Uterus (tissue), 3 donors: ENCODE measurements at regions not wholly inside any gene's neighbourhood (a gene's known extent, or its start where the extent isn't known, plus 50 kb on each side); places are given as distances from the start of the nearest gene placed in this dataset.
"Not testable (repeated sequence)": the region's sequence is repeated elsewhere in the genome, so short reads cannot be mapped to it uniquely, and the experiment has no call there.

Experiments used
- DNase-seq, 2 donors: peaks; one replicate each; pipeline ENCODE4 v3.0.0-alpha.2; 2019 to 2020
- H3K27ac ChIP-seq, 2 donors: fragments of 200-600 bp; sonication (generic); 1 replicate in 1 of 2; 2 replicates in 1 of 2; pipeline ENCODE4 v1.5.1; 2016 to 2018
- H3K27me3 ChIP-seq, 2 donors: fragments of 200-600 bp; sonication (generic); one replicate each; pipeline ENCODE4 v1.5.1; 2018 to 2019; ENCODE audit warnings: control low read depth in 1 of 2
- H3K36me3 ChIP-seq, 2 donors: fragments of 200-600 bp; sonication (generic); one replicate each; pipeline ENCODE4 v1.5.1; 2019; ENCODE audit warnings: control low read depth in 1 of 2
- H3K4me1 ChIP-seq, 2 donors: fragments of 200-600 bp; sonication (generic); one replicate each; pipeline ENCODE4 v1.5.1; 2018 to 2019; ENCODE audit warnings: control low read depth in 1 of 2
- H3K4me3 ChIP-seq, 2 donors: fragments of 200-600 bp; sonication (generic); 1 replicate in 1 of 2; 2 replicates in 1 of 2; pipeline ENCODE4 v1.5.1; 2018 to 2019; ENCODE audit warnings: mild to moderate bottlenecking in 1 of 2
- H3K9me3 ChIP-seq, 2 donors: fragments of 200-600 bp; sonication (generic); one replicate each; pipeline ENCODE4 v1.5.1; 2019; ENCODE audit warnings: control low read depth in 1 of 2
- POLR2A ChIP-seq, 2 donors: fragments of 450-650 bp; IDR thresholded peaks; one replicate each; pipeline ENCODE4 v1.6.1; 2016; ENCODE audit warnings: antibody characterized with exemption in 2 of 2, mild to moderate bottlenecking in 1 of 2, moderate library complexity in 1 of 2
- intact Hi-C: fragments of 100-400 bp; cut with DNase I; formaldehyde crosslinking; loops from one replicate; pipeline ENCODE4 v1.15.1; 2023; ENCODE audit warnings: low total_unique reads
- TF ChIP-seq, protein P1 (sequence below), 4 experiments: fragments of 200-600 bp in 2 of 4; fragments of 450-650 bp in 2 of 4; sonication (generic) in 2 of 4; IDR thresholded peaks; one replicate each; pipeline ENCODE4 v1.5.1; 2016 to 2019; ENCODE audit warnings: antibody characterized with exemption in 4 of 4, mild to moderate bottlenecking in 2 of 4, moderate library complexity in 1 of 4
- donor health status: DM: yes; HTN: yes; CAD: no.

DNA sequence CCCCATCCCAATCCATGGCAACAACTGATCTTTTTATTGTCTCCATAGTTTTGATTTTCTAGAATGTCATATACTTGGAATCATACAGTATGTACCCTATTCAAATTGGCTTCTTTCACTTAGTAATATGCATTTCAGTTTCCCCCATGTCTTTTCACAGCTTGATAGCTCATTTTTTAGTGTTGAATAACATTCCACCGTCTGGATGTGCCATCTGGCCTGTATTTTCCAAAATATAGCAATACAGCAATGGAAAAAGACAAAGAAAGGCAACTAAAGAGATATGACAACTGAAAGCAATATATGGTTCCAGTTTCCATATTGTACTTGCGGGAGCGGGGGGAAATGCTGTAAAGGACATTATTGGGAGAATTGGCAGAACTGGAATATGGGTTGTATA, 166.4 kb upstream of the NT5E start:
- DNase-seq, result no peak
- H3K27me3 ChIP-seq, result no peaks in the 10 kb centered on the region
- H3K36me3 ChIP-seq, result no peaks in the 10 kb centered on the region
- no peaks in the 10 kb centered on the region for H3K9me3 ChIP-seq
- H3K27ac ChIP-seq, result no peak overlapping the region
- H3K4me3 ChIP-seq, result no peak overlapping the region
- intact Hi-C loops, result no loop called here
- no peaks in the 10 kb centered on the region for H3K4me1 ChIP-seq
- TF ChIP-seq, protein P1, sequence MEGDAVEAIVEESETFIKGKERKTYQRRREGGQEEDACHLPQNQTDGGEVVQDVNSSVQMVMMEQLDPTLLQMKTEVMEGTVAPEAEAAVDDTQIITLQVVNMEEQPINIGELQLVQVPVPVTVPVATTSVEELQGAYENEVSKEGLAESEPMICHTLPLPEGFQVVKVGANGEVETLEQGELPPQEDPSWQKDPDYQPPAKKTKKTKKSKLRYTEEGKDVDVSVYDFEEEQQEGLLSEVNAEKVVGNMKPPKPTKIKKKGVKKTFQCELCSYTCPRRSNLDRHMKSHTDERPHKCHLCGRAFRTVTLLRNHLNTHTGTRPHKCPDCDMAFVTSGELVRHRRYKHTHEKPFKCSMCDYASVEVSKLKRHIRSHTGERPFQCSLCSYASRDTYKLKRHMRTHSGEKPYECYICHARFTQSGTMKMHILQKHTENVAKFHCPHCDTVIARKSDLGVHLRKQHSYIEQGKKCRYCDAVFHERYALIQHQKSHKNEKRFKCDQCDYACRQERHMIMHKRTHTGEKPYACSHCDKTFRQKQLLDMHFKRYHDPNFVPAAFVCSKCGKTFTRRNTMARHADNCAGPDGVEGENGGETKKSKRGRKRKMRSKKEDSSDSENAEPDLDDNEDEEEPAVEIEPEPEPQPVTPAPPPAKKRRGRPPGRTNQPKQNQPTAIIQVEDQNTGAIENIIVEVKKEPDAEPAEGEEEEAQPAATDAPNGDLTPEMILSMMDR (IDR thresholded peaks at IDR 0.05), result no peak

- H3K4me3 ChIP-seq, result no peak overlapping the region
- no peak overlapping the region for H3K27ac ChIP-seq
- TF ChIP-seq, protein P1 (IDR thresholded peaks at IDR 0.05), result no peak
- TF ChIP-seq POLR2A (IDR thresholded peaks at IDR 0.05), result no peak
- no peaks in the 10 kb centered on the region for H3K27me3 ChIP-seq
- no peaks in the 10 kb centered on the region for H3K4me1 ChIP-seq
- DNase-seq, result no peak
- no peaks in the 10 kb centered on the region for H3K9me3 ChIP-seq
- intact Hi-C loops, result no loop called here
- no peaks in the 10 kb centered on the region for H3K36me3 ChIP-seq
These were observed 171.3 kb upstream of the NT5E start for GRCh38 chr6:85278466-85279035.

- H3K27me3 ChIP-seq, H3K4me3 ChIP-seq, H3K4me1 ChIP-seq, H3K36me3 ChIP-seq, H3K27ac ChIP-seq, DNase-seq, H3K9me3 ChIP-seq, intact Hi-C loops: not testable (repeated sequence)
These were observed 173.9 kb upstream of the NT5E start for GRCh38 chr6:85276026-85276425.

GRCh38 chr6:85275338-85275985, 174.4 kb upstream of the NT5E start:
- intact Hi-C loops, result no loop called here
- Histone ChIP-seq H3K4me1 (no peaks in the 10 kb centered on the region), H3K9me3 (no peaks in the 10 kb centered on the region), H3K27ac (no peak overlapping the region), H3K4me3 (no peak overlapping the region), H3K36me3 (no peaks in the 10 kb centered on the region), H3K27me3 (no peaks in the 10 kb centered on the region)
- no peak for DNase-seq
- TF ChIP-seq POLR2A (IDR thresholded peaks at IDR 0.05), result no peak
- TF ChIP-seq, protein P1 (IDR thresholded peaks at IDR 0.05), result no peak

DNA sequence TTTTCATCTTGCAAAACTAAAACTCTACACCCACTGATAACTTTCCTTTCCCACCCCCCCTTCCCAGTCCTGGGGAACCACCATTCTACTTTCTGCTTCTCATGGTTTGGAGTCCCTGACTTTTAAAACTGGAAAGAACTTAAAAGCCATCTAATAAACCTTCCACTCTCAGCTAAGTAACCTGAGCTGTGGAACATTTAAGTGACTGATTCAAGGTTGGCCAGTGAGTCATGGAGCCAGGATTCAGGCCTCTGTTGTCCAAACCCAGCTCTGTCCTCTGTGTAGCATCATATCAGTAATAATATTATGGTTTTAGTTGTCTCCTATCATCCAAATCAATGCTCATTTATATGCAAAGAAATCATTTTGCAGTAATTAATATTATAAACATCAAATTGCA, 176.0 kb upstream of the NT5E start:
- H3K27ac ChIP-seq, result no peak overlapping the region
- no peak for DNase-seq
- intact Hi-C loops, result no loop called here
- no peaks in the 10 kb centered on the region for H3K27me3 ChIP-seq
- H3K9me3 ChIP-seq, result no peaks in the 10 kb centered on the region
- TF ChIP-seq, protein P1 (IDR thresholded peaks at IDR 0.05), result no peak
- no peak for TF ChIP-seq POLR2A (IDR thresholded peaks at IDR 0.05)
- H3K36me3 ChIP-seq, result no peaks in the 10 kb centered on the region
- H3K4me3 ChIP-seq, result no peak overlapping the region
- H3K4me1 ChIP-seq, result no peaks in the 10 kb centered on the region
